AG09319 (cell line): ENCODE measurements at regions not wholly inside any gene's neighbourhood (a gene's known extent, or its start where the extent isn't known, plus 50 kb on each side); places are given as distances from the start of the nearest gene placed in this dataset.

Experiments
- DNase-seq: peaks from one replicate; pipeline ENCODE4 v3.0.0-alpha.2; 2010; ENCODE audit warnings: low read depth; ENCODE audit errors: extremely low read depth
- CTCF ChIP-seq: IDR thresholded peaks from 2 replicates; pipeline ENCODE4 v1.5.1; 2011; ENCODE audit warnings: low read depth, mild to moderate bottlenecking, inconsistent platforms, low read length, moderate library complexity

- DNase-seq: no peak
- TF ChIP-seq CTCF: no peak
Measured at GRCh38 chr14:94701861-94702370, 68.0 kb downstream of the GSC start.

- TF ChIP-seq CTCF: no peak
- DNase-seq: no peak
Measured at GRCh38 chr14:94700336-94700735, 69.6 kb downstream of the GSC start.

- TF ChIP-seq CTCF: no peak
- DNase-seq: no peak
Measured at GRCh38 chr14:94699831-94700230, 70.1 kb downstream of the GSC start.

- no peak for DNase-seq
- no peak for TF ChIP-seq CTCF
Measured at GRCh38 chr14:94697773-94698556, 71.9 kb downstream of the GSC start.

GRCh38 chr14:94696518-94696917, 73.4 kb downstream of the GSC start:
- TF ChIP-seq CTCF: no peak
- DNase-seq: no peak

- no peak for TF ChIP-seq CTCF
- DNase-seq: no peak
Measured at GRCh38 chr14:94695231-94695630, 74.7 kb downstream of the GSC start.

GRCh38 chr14:94691660-94692034, 78.3 kb downstream of the GSC start:
- no peak for TF ChIP-seq CTCF

More at GRCh38 chr14:94691660-94692034, 78.3 kb downstream of the GSC start:
- no peak for DNase-seq
